Effector CD4-positive, alpha-beta T cell (primary cell): ENCODE measurements at regions not wholly inside any gene's neighbourhood (a gene's known extent, or its start where the extent isn't known, plus 50 kb on each side); places are given as distances from the start of the nearest gene placed in this dataset.
"Not testable (repeated sequence)": the region's sequence is repeated elsewhere in the genome, so short reads cannot be mapped to it uniquely, and the experiment has no call there.

Experiments
- DNase-seq: peaks from one replicate; pipeline ENCODE4 v3.0.0-alpha.2; 2020

- DNase-seq, result not testable (repeated sequence)
These were observed 56.6 kb upstream of the TNFAIP8 start for GRCh38 chr5:119299242-119299614.

DNA sequence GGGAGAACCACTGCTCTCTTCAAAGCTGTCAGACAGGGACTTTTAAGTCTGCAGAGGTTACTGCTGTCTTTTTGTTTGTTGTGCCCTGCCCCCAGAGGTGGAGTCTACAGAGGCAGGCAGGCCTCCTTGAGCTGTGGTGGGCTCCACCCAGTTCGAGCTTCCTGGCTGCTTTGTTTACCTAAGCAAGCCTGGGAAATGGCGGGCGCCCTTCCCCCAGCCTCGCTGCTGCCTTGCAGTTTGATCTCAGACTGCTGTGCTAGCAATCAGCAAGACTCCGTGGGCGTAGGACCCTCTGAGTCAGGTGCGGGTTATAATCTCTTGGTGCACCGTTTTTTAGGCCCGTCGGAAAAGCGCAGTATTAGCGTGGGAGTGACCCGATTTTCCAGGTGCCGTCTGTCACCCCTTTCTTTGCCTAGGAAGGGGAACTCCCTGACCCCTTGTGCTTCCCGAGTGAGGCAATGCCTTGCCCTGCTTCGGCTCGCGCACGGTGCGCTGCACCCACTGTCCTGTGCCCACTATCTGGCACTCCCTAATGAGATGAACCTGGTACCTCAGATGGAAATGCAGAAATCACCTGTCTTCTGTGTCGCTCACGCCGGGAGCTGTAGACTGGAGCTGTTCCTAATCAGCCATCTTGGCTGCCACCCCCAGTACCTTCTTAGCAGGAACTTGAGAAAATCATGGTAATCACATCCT lies 56.1 kb upstream of the TNFAIP8 start:
- DNase-seq, result peak; percentile 84

DNA sequence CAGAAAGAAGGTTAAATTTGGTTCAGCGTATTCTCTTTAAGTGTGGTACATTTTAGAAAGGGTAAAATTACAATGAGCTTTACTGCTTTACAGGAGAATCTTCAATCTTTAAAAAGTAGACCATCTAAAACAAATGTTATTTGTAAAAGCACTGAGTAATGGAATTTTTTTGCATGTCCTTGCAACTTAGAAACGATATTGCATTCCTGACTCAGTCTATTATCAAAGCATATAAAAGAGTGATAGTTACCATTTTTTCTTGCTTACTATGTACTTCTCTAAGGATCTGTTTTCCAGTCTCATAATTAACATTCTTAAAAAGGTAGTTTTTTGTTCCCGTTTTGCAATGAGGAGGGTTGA lies 55.5 kb upstream of the TNFAIP8 start:
- no peak for DNase-seq

- DNase-seq, result no peak
These were observed 54.6 kb upstream of the TNFAIP8 start for GRCh38 chr5:119301210-119301609.

- DNase-seq, result no peak
These were observed 53.9 kb upstream of the TNFAIP8 start for GRCh38 chr5:119301906-119302305.

DNA sequence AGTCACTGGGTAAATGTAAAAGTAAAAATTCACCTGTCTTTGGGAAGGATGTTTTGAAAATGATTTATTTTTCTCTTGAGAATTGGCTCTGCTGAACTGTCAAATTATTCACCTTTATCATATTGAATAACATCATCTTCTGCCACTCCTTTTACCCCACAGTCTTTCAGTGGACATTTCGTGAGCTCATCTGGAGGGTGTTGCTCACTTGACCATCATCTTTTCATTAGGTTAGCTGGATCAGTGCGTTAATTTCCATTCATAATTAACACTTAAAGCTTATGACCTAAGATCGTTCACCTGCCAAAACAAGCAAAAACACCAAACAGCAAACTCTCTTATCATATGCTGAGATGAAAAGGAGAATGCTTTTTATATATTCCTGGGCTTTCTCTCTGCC lies 53.4 kb upstream of the TNFAIP8 start:
- DNase-seq, result no peak

DNA sequence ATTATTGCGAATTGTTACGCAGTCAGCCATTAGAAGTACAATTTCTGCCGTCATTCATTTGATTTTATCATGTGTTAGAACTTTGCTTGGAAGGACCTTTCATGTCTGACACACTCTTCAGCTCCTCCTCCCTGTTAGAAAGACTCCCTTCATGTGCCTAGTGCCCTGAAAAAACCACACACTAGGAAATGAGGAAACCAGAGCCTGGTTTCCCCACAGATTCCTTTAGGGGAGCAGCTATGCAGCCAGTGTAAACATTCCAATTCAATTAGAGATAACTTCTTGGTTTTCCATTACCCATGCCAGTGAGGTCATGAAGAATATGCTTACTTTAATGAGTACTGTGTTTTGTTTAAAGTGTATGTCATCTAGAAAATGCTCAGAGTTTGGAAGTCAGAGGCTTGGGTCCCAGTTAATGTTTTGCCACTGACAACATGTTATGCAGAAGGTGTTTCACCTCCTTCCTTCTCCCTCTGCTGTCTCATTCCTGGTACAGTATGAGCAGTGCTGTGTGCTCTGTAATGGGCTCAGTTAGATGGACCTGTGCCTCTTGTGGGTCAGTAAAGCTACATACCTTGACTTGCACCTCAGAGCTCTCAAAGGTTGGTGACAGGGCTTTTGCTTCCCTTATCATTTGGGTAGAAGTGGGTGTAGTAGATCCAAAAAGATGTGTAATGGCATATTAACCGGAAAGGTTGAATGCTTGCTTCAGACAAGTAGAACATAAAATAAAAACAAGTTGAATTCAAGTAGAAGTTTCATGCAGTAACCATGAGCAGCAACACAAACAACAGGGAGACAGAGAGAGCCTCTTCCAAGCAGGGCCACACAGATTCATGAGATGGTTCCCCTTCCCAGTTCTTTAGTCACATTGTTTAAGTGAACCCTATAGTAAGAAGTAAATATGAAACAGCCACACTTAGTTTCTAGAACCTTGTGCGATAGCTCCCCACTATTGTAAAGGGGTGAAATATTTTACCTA lies 52.6 kb upstream of the TNFAIP8 start:
- DNase-seq, result no peak

DNA sequence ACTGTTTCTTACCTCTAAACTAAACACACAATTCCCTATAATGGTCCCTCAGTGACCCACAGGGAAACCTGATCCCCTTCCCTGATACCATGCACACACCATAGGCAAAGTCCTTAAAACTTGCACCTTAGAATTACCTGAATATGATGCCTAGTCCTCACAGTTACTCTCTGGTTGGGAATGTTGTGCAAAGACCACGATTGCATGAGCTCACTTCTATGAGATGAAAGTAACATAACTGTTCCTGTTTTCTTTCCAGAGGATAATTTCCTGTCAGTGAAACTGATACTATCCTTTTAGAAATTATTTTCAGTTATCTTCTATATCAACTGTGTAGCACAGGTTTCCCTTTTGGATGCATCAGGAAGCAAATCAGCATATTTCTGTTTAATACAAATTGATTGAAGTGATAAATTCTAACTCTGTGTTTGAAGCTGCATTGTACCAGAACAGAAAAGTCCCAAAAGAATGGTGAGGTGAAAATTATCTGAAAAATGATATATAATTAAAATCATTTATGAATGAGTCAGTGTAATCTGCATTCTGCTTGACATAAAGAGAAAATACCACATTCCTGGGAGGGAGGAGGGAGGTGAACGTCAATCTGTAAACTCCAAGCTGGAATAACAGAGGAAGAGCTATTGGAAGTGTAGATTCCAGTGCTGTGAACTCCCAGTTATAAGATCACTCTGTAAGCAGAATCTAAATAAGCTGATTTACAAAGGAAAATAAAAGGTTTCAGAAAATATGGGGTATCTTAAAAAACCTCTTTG lies 51.2 kb upstream of the TNFAIP8 start:
- no peak for DNase-seq
